ENCODE measurements at regions not wholly inside any gene's neighbourhood (a gene's known extent, or its start where the extent isn't known, plus 50 kb on each side); places are given as distances from the start of the nearest gene placed in this dataset.

GRCh38 chr5:168014433-168015123, 276.9 kb upstream of the WWC1 start:
- TF ChIP-seq PPARA (CRISPR knock-in tag; IDR thresholded peaks at IDR 0.05; ENCODE audit: borderline replicate concordance) (no peak), TCF4 (CRISPR knock-in tag; IDR thresholded peaks at IDR 0.05; ENCODE audit: borderline replicate concordance) (no peak), ESRRG (CRISPR knock-in tag; IDR thresholded peaks at IDR 0.05) (no peak)
- ATAC-seq, result no peak

- TF ChIP-seq TSHZ2 (CRISPR knock-in tag; IDR thresholded peaks at IDR 0.05) (no peak), TOX (CRISPR knock-in tag; IDR thresholded peaks at IDR 0.05; ENCODE audit: borderline replicate concordance) (no peak), ZC3H10 (CRISPR knock-in tag; IDR thresholded peaks at IDR 0.05) (no peak), BACH2 (CRISPR knock-in tag; IDR thresholded peaks at IDR 0.05; ENCODE audit: borderline replicate concordance) (no peak), ISL1 (CRISPR knock-in tag; IDR thresholded peaks at IDR 0.05) (no peak), PPARA (CRISPR knock-in tag; IDR thresholded peaks at IDR 0.05; ENCODE audit: borderline replicate concordance) (no peak), CSDC2 (CRISPR knock-in tag; IDR thresholded peaks at IDR 0.05) (no peak), CREB5 (CRISPR knock-in tag; IDR thresholded peaks at IDR 0.05; ENCODE audit: low read depth) (no peak), ZFP30 (CRISPR knock-in tag; IDR thresholded peaks at IDR 0.05) (no peak), GLIS3 (CRISPR knock-in tag; IDR thresholded peaks at IDR 0.05) (no peak), SNAI2 (CRISPR knock-in tag; IDR thresholded peaks at IDR 0.05) (no peak), OSR1 (CRISPR knock-in tag; IDR thresholded peaks at IDR 0.05) (no peak), ESRRG (CRISPR knock-in tag; IDR thresholded peaks at IDR 0.05) (no peak), PATZ1 (CRISPR knock-in tag; IDR thresholded peaks at IDR 0.05; ENCODE audit: borderline replicate concordance) (no peak), RARB (CRISPR knock-in tag; IDR thresholded peaks at IDR 0.05) (no peak), ZNF565 (CRISPR knock-in tag; conservative IDR thresholded peaks at IDR 0.05; ENCODE audit: low read depth) (no peak), ZFP3 (CRISPR knock-in tag; IDR thresholded peaks at IDR 0.05) (no peak), POU6F1 (CRISPR knock-in tag; IDR thresholded peaks at IDR 0.05; ENCODE audit: borderline replicate concordance, low read depth) (no peak), ZNF8 (CRISPR knock-in tag; IDR thresholded peaks at IDR 0.05) (no peak)
- no peak for ATAC-seq
Measured at GRCh38 chr5:168015506-168015905, 275.9 kb upstream of the WWC1 start.

GRCh38 chr5:168017313-168017712, 274.1 kb upstream of the WWC1 start:
- TF ChIP-seq ZNF70 (CRISPR knock-in tag; IDR thresholded peaks at IDR 0.05), result no peak
- no peak for TF ChIP-seq TOX (CRISPR knock-in tag; IDR thresholded peaks at IDR 0.05; ENCODE audit: borderline replicate concordance)
- ATAC-seq, result no peak

GRCh38 chr5:168019143-168019542, 272.3 kb upstream of the WWC1 start:
- ATAC-seq, result no peak
- TF ChIP-seq ARNTL (CRISPR knock-in tag; IDR thresholded peaks at IDR 0.05; ENCODE audit: borderline replicate concordance, low read depth) (no peak), PPARA (CRISPR knock-in tag; IDR thresholded peaks at IDR 0.05; ENCODE audit: borderline replicate concordance) (no peak), ZNF565 (CRISPR knock-in tag; conservative IDR thresholded peaks at IDR 0.05; ENCODE audit: low read depth) (no peak), GLIS3 (CRISPR knock-in tag; IDR thresholded peaks at IDR 0.05) (no peak), RARB (CRISPR knock-in tag; IDR thresholded peaks at IDR 0.05) (no peak), PATZ1 (CRISPR knock-in tag; IDR thresholded peaks at IDR 0.05; ENCODE audit: borderline replicate concordance) (no peak), ISL1 (CRISPR knock-in tag; IDR thresholded peaks at IDR 0.05) (no peak), CSDC2 (CRISPR knock-in tag; IDR thresholded peaks at IDR 0.05) (no peak), ZFP30 (CRISPR knock-in tag; IDR thresholded peaks at IDR 0.05) (no peak), CSRNP3 (CRISPR knock-in tag; IDR thresholded peaks at IDR 0.05) (no peak), ESRRG (CRISPR knock-in tag; IDR thresholded peaks at IDR 0.05) (no peak), TCF4 (CRISPR knock-in tag; IDR thresholded peaks at IDR 0.05; ENCODE audit: borderline replicate concordance) (no peak), ZNF8 (CRISPR knock-in tag; IDR thresholded peaks at IDR 0.05) (no peak), CREB5 (CRISPR knock-in tag; IDR thresholded peaks at IDR 0.05; ENCODE audit: low read depth) (no peak), OSR1 (CRISPR knock-in tag; IDR thresholded peaks at IDR 0.05) (no peak)

Data from SK-N-SH treated with all-trans-retinoic acid at 6 μM for 48 hours (cell line).